Body of pancreas (tissue), 4 donors: ENCODE measurements at regions not wholly inside any gene's neighbourhood (a gene's known extent, or its start where the extent isn't known, plus 50 kb on each side); places are given as distances from the start of the nearest gene placed in this dataset.

Experiments
- POLR2A ChIP-seq, 3 donors: fragments of 450-650 bp; IDR thresholded peaks; one replicate each; pipeline ENCODE4 v1.6.1; 2016; ENCODE audit warnings: antibody characterized with exemption in 3 of 3, mild to moderate bottlenecking in 2 of 3
- TF ChIP-seq, protein P1 (sequence below), 7 experiments: fragments of 450-650 bp in 4 of 7; fragments of 200-600 bp in 3 of 7; sonication (generic) in 3 of 7; IDR thresholded peaks; one replicate each; pipeline ENCODE4 v1.5.1; 2016 to 2019; ENCODE audit warnings: antibody characterized with exemption in 7 of 7

GRCh38 chr10:130808243-130808642 lies 503.3 kb downstream of the TCERG1L start:
- TF ChIP-seq, protein P1, sequence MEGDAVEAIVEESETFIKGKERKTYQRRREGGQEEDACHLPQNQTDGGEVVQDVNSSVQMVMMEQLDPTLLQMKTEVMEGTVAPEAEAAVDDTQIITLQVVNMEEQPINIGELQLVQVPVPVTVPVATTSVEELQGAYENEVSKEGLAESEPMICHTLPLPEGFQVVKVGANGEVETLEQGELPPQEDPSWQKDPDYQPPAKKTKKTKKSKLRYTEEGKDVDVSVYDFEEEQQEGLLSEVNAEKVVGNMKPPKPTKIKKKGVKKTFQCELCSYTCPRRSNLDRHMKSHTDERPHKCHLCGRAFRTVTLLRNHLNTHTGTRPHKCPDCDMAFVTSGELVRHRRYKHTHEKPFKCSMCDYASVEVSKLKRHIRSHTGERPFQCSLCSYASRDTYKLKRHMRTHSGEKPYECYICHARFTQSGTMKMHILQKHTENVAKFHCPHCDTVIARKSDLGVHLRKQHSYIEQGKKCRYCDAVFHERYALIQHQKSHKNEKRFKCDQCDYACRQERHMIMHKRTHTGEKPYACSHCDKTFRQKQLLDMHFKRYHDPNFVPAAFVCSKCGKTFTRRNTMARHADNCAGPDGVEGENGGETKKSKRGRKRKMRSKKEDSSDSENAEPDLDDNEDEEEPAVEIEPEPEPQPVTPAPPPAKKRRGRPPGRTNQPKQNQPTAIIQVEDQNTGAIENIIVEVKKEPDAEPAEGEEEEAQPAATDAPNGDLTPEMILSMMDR (IDR thresholded peaks at IDR 0.05): no peak
- TF ChIP-seq POLR2A (IDR thresholded peaks at IDR 0.05): no peak
